K562 (cell line): ENCODE measurements at regions not wholly inside any gene's neighbourhood (a gene's known extent, or its start where the extent isn't known, plus 50 kb on each side); places are given as distances from the start of the nearest gene placed in this dataset.
"Not testable (repeated sequence)": the region's sequence is repeated elsewhere in the genome, so short reads cannot be mapped to it uniquely, and the experiment has no call there.

Source experiments
- ATAC-seq: fragments of 200-7000 bp; cut with Tn5 transposase; 3 replicates; pipeline ENCODE4 v1.9.1; 2020; ENCODE audit warnings: moderate library complexity
- BruUV-seq: library from RNA; stranded (reverse); fragments of 400-500 nt; replicated peaks from 2 replicates; lab custom pipeline; 2021; lab: Mats Ljungman, UMichigan
- CTCF ChIA-PET: fragments of 300-600 bp; formaldehyde crosslinking; extraction: SDS; loops from one replicate; lab custom pipeline; 2021; ENCODE audit warnings: low intra/inter-chr PET ratio; lab: Yijun Ruan, JAX
- POLR2A ChIA-PET: fragments of 300-600, 350-650 bp; sonication (Branson Sonifier 250); formaldehyde crosslinking; extraction: SDS; loops from one replicate; lab custom pipeline; 2021; ENCODE audit warnings: antibody characterized with exemption, inconsistent platforms; lab: Yijun Ruan, JAX
- DNase-seq, 4 experiments: peaks; one replicate each; pipeline versions ENCODE4 v3.0.0 to v3.0.0-alpha.2; 2011 to 2018; ENCODE audit warnings: low spot score in 3 of 4, mixed read lengths in 3 of 4; ENCODE audit errors: extremely low read depth in 1 of 4
- FAIRE-seq: peaks from 2 replicates; lab custom pipeline; 2011; peaks lifted over from hg19 to GRCh38; lab: Jason Lieb, UNC
- H2AFZ ChIP-seq: 2 replicates; pipeline ENCODE4 v1.6.0; 2011; ENCODE audit warnings: low read depth, low read length, control low read depth, inconsistent platforms
- H3K27ac ChIP-seq: fragments of 200-600 bp; 3 replicates; pipeline ENCODE4 v1.8.0; 2011; ENCODE audit warnings: low read depth, mild to moderate bottlenecking, control low read depth, inconsistent platforms, low read length, moderate library complexity, mixed read lengths; ENCODE audit errors: extremely low read depth
- H3K27me3 ChIP-seq, 2 experiments: fragments of 300-600 bp in 1 of 2; 2 replicates in 1 of 2; 3 replicates in 1 of 2; pipeline versions ENCODE4 v1.6.0 to v1.8.0; 2011; ENCODE audit warnings: inconsistent platforms in 2 of 2, low read length in 2 of 2, mild to moderate bottlenecking in 1 of 2, mixed read lengths in 1 of 2, moderate library complexity in 1 of 2; ENCODE audit not compliant: control insufficient read depth in 2 of 2, insufficient read depth in 2 of 2
- H3K36me3 ChIP-seq: fragments of 300-600 bp; 3 replicates; pipeline ENCODE4 v1.8.0; 2011; ENCODE audit warnings: mild to moderate bottlenecking, low read length, inconsistent platforms; ENCODE audit not compliant: control insufficient read depth, insufficient read depth
- H3K4me1 ChIP-seq, 2 experiments: fragments of 200-600 bp in 1 of 2; replicated peaks in 1 of 2; 2 replicates in 1 of 2; 3 replicates in 1 of 2; pipeline versions ENCODE4 v1.5.1 to v1.8.0; 2011; ENCODE audit warnings: inconsistent platforms in 2 of 2, low read length in 2 of 2, mild to moderate bottlenecking in 1 of 2, mixed read lengths in 1 of 2, moderate library complexity in 1 of 2; ENCODE audit not compliant: control insufficient read depth in 2 of 2, insufficient read depth in 2 of 2
- H3K4me2 ChIP-seq: 2 replicates; pipeline ENCODE4 v1.6.1; 2011; ENCODE audit warnings: low read length, control low read depth, inconsistent platforms, mixed read lengths; ENCODE audit not compliant: insufficient read depth
- H3K4me3 ChIP-seq: fragments of 200-600 bp; sonication (generic), shearing (Covaris generic); 2 replicates; pipeline ENCODE4 v1.5.1; 2016; ENCODE audit warnings: control low read depth, inconsistent platforms
- H3K79me2 ChIP-seq: fragments of 200-600 bp; 3 replicates; pipeline ENCODE4 v1.8.0; 2011; ENCODE audit warnings: low read length, inconsistent platforms; ENCODE audit not compliant: control insufficient read depth, insufficient read depth
- H3K9ac ChIP-seq, 2 experiments: 2 replicates each; pipeline versions ENCODE4 v1.6.0 to v1.6.1; 2011; ENCODE audit warnings: low read depth in 2 of 2, low read length in 2 of 2, control low read depth in 1 of 2, inconsistent platforms in 1 of 2, mild to moderate bottlenecking in 1 of 2, mixed read lengths in 1 of 2; ENCODE audit not compliant: insufficient read depth in 1 of 2
- H3K9me1 ChIP-seq: one replicate; pipeline ENCODE4 v1.6.0; 2011; ENCODE audit warnings: inconsistent platforms, mild to moderate bottlenecking, low read length, moderate library complexity; ENCODE audit not compliant: control insufficient read depth, insufficient read depth
- H3K9me3 ChIP-seq: replicated peaks from 2 replicates; pipeline ENCODE4 v1.5.1; 2011; ENCODE audit warnings: low read depth, low read length, inconsistent platforms; ENCODE audit not compliant: control insufficient read depth, insufficient read depth
- H4K20me1 ChIP-seq: replicated peaks from 2 replicates; pipeline ENCODE4 v1.6.1; 2011; ENCODE audit warnings: low read length, inconsistent platforms, mixed read lengths; ENCODE audit not compliant: control insufficient read depth, insufficient read depth
- WGBS: fragments of 100-300 bp; shearing (Covaris generic); methylation state at CpG from one replicate; pipeline ENCODE4 v1.1.6; 2016; ENCODE audit warnings: low coverage, mixed read lengths; ENCODE audit not compliant: insufficient coverage; ENCODE audit errors: missing lambda C conversion rate; 5-methylcytosine and 5-hydroxymethylcytosine counted together
- in situ Hi-C: fragments of 300-500 bp; cut with MboI; formaldehyde crosslinking; loops from 4 replicates; pipeline ENCODE4 v1.15.0; 2018; ENCODE audit warnings: inconsistent platforms, mixed read lengths
- intact Hi-C: fragments of 100-400 bp; cut with micrococcal nuclease; formaldehyde crosslinking; loops from 2 replicates; pipeline ENCODE4 v1.14.2; 2022

GRCh38 chr16:18645784-18646183, 83.9 kb upstream of the NOMO2 start:
- H4K20me1 ChIP-seq, BruUV-seq, H3K27ac ChIP-seq, H3K9me1 ChIP-seq, H3K4me1 ChIP-seq, H3K9me3 ChIP-seq, H3K9ac ChIP-seq, CTCF ChIA-PET, H2AFZ ChIP-seq, FAIRE-seq, DNase-seq, ATAC-seq, H3K27me3 ChIP-seq, H3K4me3 ChIP-seq, in situ Hi-C loops, H3K36me3 ChIP-seq, POLR2A ChIA-PET, intact Hi-C loops, H3K79me2 ChIP-seq, H3K4me2 ChIP-seq: not testable (repeated sequence)
- WGBS = 31% methylated on average over 3 of the region's 7 CpGs

- ATAC-seq, BruUV-seq, CTCF ChIA-PET, H3K9ac ChIP-seq, H3K4me3 ChIP-seq, H2AFZ ChIP-seq, H3K4me1 ChIP-seq, H3K27ac ChIP-seq, in situ Hi-C loops, H3K36me3 ChIP-seq, H3K79me2 ChIP-seq, DNase-seq, intact Hi-C loops, H3K4me2 ChIP-seq, H3K9me1 ChIP-seq, H4K20me1 ChIP-seq, H3K9me3 ChIP-seq, FAIRE-seq, POLR2A ChIA-PET, H3K27me3 ChIP-seq: not testable (repeated sequence)
- WGBS = no CpG with 5 or more reads among the region's 4 CpGs
These were observed 75.0 kb upstream of the NOMO2 start for GRCh38 chr16:18636928-18637327.

GRCh38 chr16:18636148-18636547, 74.3 kb upstream of the NOMO2 start:
- H3K4me3 ChIP-seq, H3K79me2 ChIP-seq, H2AFZ ChIP-seq, H3K4me2 ChIP-seq, DNase-seq, in situ Hi-C loops, H4K20me1 ChIP-seq, H3K9me3 ChIP-seq, H3K27ac ChIP-seq, H3K4me1 ChIP-seq, CTCF ChIA-PET, BruUV-seq, ATAC-seq, H3K27me3 ChIP-seq, intact Hi-C loops, H3K9me1 ChIP-seq, FAIRE-seq, H3K9ac ChIP-seq, POLR2A ChIA-PET, H3K36me3 ChIP-seq: not testable (repeated sequence)
- WGBS = no CpG with 5 or more reads among the region's 5 CpGs

- BruUV-seq, H3K9me3 ChIP-seq, H3K9me1 ChIP-seq, H3K27ac ChIP-seq, H3K79me2 ChIP-seq, DNase-seq, H3K36me3 ChIP-seq, CTCF ChIA-PET, H4K20me1 ChIP-seq, intact Hi-C loops, H3K4me3 ChIP-seq, ATAC-seq, POLR2A ChIA-PET, H3K4me2 ChIP-seq, H3K27me3 ChIP-seq, H3K4me1 ChIP-seq, H2AFZ ChIP-seq, in situ Hi-C loops, H3K9ac ChIP-seq: not testable (repeated sequence)
- no CpG with 5 or more reads among the region's 2 CpGs for WGBS
- FAIRE-seq = peak; percentile 55
These were observed 73.1 kb upstream of the NOMO2 start for GRCh38 chr16:18634981-18635380.
